ENCODE measurements at regions not wholly inside any gene's neighbourhood (a gene's known extent, or its start where the extent isn't known, plus 50 kb on each side); places are given as distances from the start of the nearest gene placed in this dataset.
"Not testable (repeated sequence)": the region's sequence is repeated elsewhere in the genome, so short reads cannot be mapped to it uniquely, and the experiment has no call there.

GRCh38 chr5:179403426-179404147 is 58.3 kb upstream of the ADAMTS2 start:
- Histone ChIP-seq H3K27ac (ENCODE audit: extremely low read depth, low read depth, low read length) (no peak overlapping the region), H3K9ac (ENCODE audit: insufficient read depth in 1 of 2, low read depth in 2 of 2, low read length in 2 of 2) (no peak overlapping the region), H3K4me3 (no peak overlapping the region), H3K36me3 (ENCODE audit: control insufficient read depth, insufficient read depth, low read length) (no peaks in the 10 kb centered on the region), H3K79me2 (ENCODE audit: control insufficient read depth, insufficient read depth, low read length) (no peaks in the 10 kb centered on the region), H3K4me1 (replicated peaks in 1 of 2; ENCODE audit: control insufficient read depth in 2 of 2, insufficient read depth in 2 of 2, low read length in 2 of 2) (no peaks in the 10 kb centered on the region), H3K9me3 (replicated peaks; ENCODE audit: control insufficient read depth, insufficient read depth, low read depth, low read length) (peaks cover 5% of the 10 kb centered on the region), H3K4me2 (ENCODE audit: insufficient read depth, low read length) (no peak overlapping the region), H3K9me1 (ENCODE audit: control insufficient read depth, insufficient read depth, low read length) (no peaks in the 10 kb centered on the region), H4K20me1 (replicated peaks; ENCODE audit: control insufficient read depth, insufficient read depth, low read length) (no peaks in the 10 kb centered on the region), H3K27me3 (ENCODE audit: control insufficient read depth in 2 of 2, insufficient read depth in 2 of 2, low read length in 2 of 2) (peaks cover 2 to 27% of the 10 kb centered on the region in 2 experiments; a peak in 3 of 5 replicates), H2AFZ (ENCODE audit: low read depth, low read length) (no peak overlapping the region)
- TF ChIP-seq DIDO1 (tag; IDR thresholded peaks at IDR 0.05; ENCODE audit: low read depth) = no peak
- in situ Hi-C loops (cut with MboI) = no loop called here
- CTCF ChIA-PET (ENCODE audit: low intra/inter-chr PET ratio) = no interaction called here
- DNase-seq (ENCODE audit: extremely low read depth in 1 of 4, low spot score in 3 of 4) (no peak), ATAC-seq (no peak), FAIRE-seq (no peak)
- intact Hi-C loops (cut with micrococcal nuclease) = no loop called here
- no TSS peak for BruUV-seq (replicated peaks)
- WGBS (ENCODE audit: insufficient coverage, low coverage, missing lambda C conversion rate) = 3% methylated on average over 6 of the region's 6 CpGs
- POLR2A ChIA-PET = interaction anchor here (0.7 to 0.8 kb wide), 2 partner anchors 13 to 17 kb away, joined by 3 read pairs; no protein-coding TSS in a partner anchor

GRCh38 chr5:179400435-179400834 is 55.2 kb upstream of the ADAMTS2 start:
- H3K4me3 ChIP-seq; CTCF ChIA-PET (ENCODE audit: low intra/inter-chr PET ratio); H3K4me1 ChIP-seq (replicated peaks in 1 of 2; ENCODE audit: control insufficient read depth in 2 of 2, insufficient read depth in 2 of 2, low read length in 2 of 2); H3K9me1 ChIP-seq (ENCODE audit: control insufficient read depth, insufficient read depth, low read length); BruUV-seq (replicated peaks); H4K20me1 ChIP-seq (replicated peaks; ENCODE audit: control insufficient read depth, insufficient read depth, low read length); H3K4me2 ChIP-seq (ENCODE audit: insufficient read depth, low read length); POLR2A ChIA-PET; H3K9me3 ChIP-seq (replicated peaks; ENCODE audit: control insufficient read depth, insufficient read depth, low read depth, low read length); DNase-seq (ENCODE audit: extremely low read depth in 1 of 4, low spot score in 3 of 4); H3K27me3 ChIP-seq (ENCODE audit: control insufficient read depth in 2 of 2, insufficient read depth in 2 of 2, low read length in 2 of 2); FAIRE-seq; ATAC-seq; H3K79me2 ChIP-seq (ENCODE audit: control insufficient read depth, insufficient read depth, low read length); H2AFZ ChIP-seq (ENCODE audit: low read depth, low read length); H3K36me3 ChIP-seq (ENCODE audit: control insufficient read depth, insufficient read depth, low read length); H3K9ac ChIP-seq (ENCODE audit: insufficient read depth in 1 of 2, low read depth in 2 of 2, low read length in 2 of 2); intact Hi-C loops (cut with micrococcal nuclease); in situ Hi-C loops (cut with MboI); H3K27ac ChIP-seq (ENCODE audit: extremely low read depth, low read depth, low read length): not testable (repeated sequence)
- 0% methylated on average over 2 of the region's 2 CpGs for WGBS (ENCODE audit: insufficient coverage, low coverage, missing lambda C conversion rate)

All from K562 (cell line).